ENCODE measurements at regions not wholly inside any gene's neighbourhood (a gene's known extent, or its start where the extent isn't known, plus 50 kb on each side); places are given as distances from the start of the nearest gene placed in this dataset.

GRCh38 chr22:49034836-49035817 is 792.5 kb downstream of the BRD1 start:
- TF ChIP-seq CTCF (IDR thresholded peaks at IDR 0.05; ENCODE audit: insufficient read depth, missing control alignments) = no peak
- FAIRE-seq = no peak
- DNase-seq (ENCODE audit: insufficient read length, low spot score) = no peak

DNA sequence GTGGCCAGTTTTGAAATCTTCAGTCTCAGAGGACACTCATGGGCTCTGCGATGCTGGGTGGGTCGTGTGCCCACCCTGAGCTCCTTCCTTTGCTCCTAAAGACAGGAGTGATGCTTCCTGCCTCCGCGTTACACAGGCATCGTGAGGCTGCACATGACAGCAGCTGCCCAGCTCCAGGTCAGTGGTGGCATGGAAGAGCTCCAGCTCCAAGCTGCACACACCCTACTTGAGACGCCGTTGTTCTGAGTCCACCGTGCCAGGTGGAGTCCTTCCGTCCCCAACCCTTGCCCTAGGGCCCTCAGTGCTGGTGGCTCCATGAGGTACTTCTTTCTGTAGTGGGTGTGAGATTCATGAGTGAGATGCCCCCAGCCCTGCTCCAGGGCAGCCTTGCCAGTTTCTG is 794.1 kb downstream of the BRD1 start:
- FAIRE-seq (no peak), DNase-seq (ENCODE audit: insufficient read length, low spot score) (no peak)
- no peak for TF ChIP-seq CTCF (IDR thresholded peaks at IDR 0.05; ENCODE audit: insufficient read depth, missing control alignments)

GRCh38 chr22:49032821-49033220 is 794.9 kb downstream of the BRD1 start:
- FAIRE-seq = no peak
- DNase-seq (ENCODE audit: insufficient read length, low spot score) = no peak
- no peak for TF ChIP-seq CTCF (IDR thresholded peaks at IDR 0.05; ENCODE audit: insufficient read depth, missing control alignments)

DNA sequence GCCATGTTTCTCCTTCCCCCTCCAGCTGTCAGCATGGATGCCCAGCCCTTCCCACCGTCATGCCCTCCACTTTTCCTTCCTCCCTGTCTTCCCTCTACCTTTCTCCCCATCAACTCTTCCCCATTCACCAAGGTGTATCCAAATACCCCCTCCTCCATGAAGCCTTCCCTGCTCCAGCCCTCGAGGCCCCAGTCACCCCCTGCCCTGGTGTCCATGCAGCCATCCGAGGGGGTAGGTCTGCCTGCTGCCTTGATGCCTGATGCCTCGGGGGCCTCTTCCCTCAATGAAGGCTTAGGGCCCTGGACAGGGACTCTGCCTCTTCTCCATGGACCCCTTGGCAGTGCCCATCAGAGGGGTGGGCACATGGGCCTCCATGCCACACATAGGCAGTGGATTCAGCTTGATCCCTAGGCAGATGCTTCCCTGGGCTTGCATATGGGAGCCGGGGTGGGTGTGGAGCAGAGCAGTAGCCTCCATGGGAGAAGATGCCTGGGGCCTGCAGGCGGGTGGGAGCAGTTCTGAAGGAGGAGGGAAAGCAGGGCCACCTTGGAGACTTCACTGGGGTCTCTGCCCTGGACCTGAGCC is 795.8 kb downstream of the BRD1 start:
- FAIRE-seq (no peak), DNase-seq (ENCODE audit: insufficient read length, low spot score) (no peak)
- TF ChIP-seq CTCF (IDR thresholded peaks at IDR 0.05; ENCODE audit: insufficient read depth, missing control alignments) = no peak

GRCh38 chr22:49028111-49028510 is 799.6 kb downstream of the BRD1 start:
- DNase-seq (ENCODE audit: insufficient read length, low spot score) (no peak), FAIRE-seq (no peak)
- TF ChIP-seq CTCF (IDR thresholded peaks at IDR 0.05; ENCODE audit: insufficient read depth, missing control alignments) = no peak

GRCh38 chr22:49027368-49027670 is 800.4 kb downstream of the BRD1 start:
- DNase-seq (ENCODE audit: insufficient read length, low spot score) (no peak), FAIRE-seq (no peak)
- no peak for TF ChIP-seq CTCF (IDR thresholded peaks at IDR 0.05; ENCODE audit: insufficient read depth, missing control alignments)

Data from D721Med (cell line).